HL-60 (cell line): ENCODE measurements at regions not wholly inside any gene's neighbourhood (a gene's known extent, or its start where the extent isn't known, plus 50 kb on each side); places are given as distances from the start of the nearest gene placed in this dataset.

Experiments
- DNase-seq, 2 experiments: peaks; one replicate each; pipeline ENCODE4 v3.0.0-alpha.2; 2010 to 2020; ENCODE audit warnings: low read depth in 1 of 2, low spot score in 1 of 2
- H3K27ac ChIP-seq: fragments of 250-450 bp; sonication (Bioruptor Pico); replicated peaks from 2 replicates; pipeline ENCODE4 v1.5.1; 2020; ENCODE audit warnings: mild to moderate bottlenecking, moderate library complexity
- H3K27me3 ChIP-seq: fragments of 250-450 bp; sonication (Bioruptor Pico); 2 replicates; pipeline ENCODE4 v1.5.1; 2021; ENCODE audit warnings: mild to moderate bottlenecking, moderate library complexity; ENCODE audit not compliant: insufficient read depth, poor library complexity, severe bottlenecking
- H3K4me3 ChIP-seq: replicated peaks from 2 replicates; pipeline ENCODE4 v1.5.1; 2011; ENCODE audit warnings: mild to moderate bottlenecking, control low read depth, low read length; ENCODE audit not compliant: insufficient read depth
- GABPA ChIP-seq: IDR thresholded peaks from 2 replicates; pipeline ENCODE4 v1.6.1; 2012; ENCODE audit warnings: low read depth
- POLR2AphosphoS5 ChIP-seq: IDR thresholded peaks from 2 replicates; pipeline ENCODE4 v1.6.1; 2012; ENCODE audit warnings: low read depth
- SPI1 ChIP-seq: IDR thresholded peaks from 2 replicates; pipeline ENCODE4 v1.6.1; 2012; ENCODE audit warnings: low read depth, mild to moderate bottlenecking, borderline replicate concordance
- TF ChIP-seq, protein P1 (sequence below): IDR thresholded peaks from one replicate; pipeline ENCODE4 v1.5.1; 2011; ENCODE audit warnings: low read length, control low read depth, inconsistent platforms; ENCODE audit not compliant: insufficient read depth
- TF ChIP-seq, protein P2 (sequence below): IDR thresholded peaks from 2 replicates; pipeline ENCODE4 v1.6.1; 2012; ENCODE audit warnings: low read depth; ENCODE audit not compliant: insufficient replicate concordance

DNA sequence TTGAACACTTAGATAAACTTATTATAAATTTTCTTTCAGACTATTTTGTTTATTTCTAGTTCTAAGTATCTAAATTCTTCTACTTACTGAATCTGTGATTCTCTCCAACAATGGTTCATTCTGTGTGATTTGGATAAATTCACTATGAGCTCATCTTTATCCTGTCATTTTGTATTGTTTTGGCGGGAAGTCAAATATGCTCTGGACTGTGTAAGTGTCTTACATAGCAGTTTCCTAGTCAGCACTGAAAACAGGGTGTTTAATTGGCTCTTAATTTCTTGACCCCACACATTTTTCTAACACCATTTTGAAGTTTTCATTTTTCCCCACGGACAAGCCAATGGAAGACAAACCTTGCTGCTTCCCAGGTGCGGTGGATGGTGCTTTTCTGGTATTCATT is 207.0 kb upstream of the ACO1 start:
- no peak for TF ChIP-seq SPI1
- Histone ChIP-seq H3K4me3 (no peak overlapping the region), H3K27me3 (no peaks in the 10 kb centered on the region), H3K27ac (no peak overlapping the region)
- no peak for DNase-seq

DNA sequence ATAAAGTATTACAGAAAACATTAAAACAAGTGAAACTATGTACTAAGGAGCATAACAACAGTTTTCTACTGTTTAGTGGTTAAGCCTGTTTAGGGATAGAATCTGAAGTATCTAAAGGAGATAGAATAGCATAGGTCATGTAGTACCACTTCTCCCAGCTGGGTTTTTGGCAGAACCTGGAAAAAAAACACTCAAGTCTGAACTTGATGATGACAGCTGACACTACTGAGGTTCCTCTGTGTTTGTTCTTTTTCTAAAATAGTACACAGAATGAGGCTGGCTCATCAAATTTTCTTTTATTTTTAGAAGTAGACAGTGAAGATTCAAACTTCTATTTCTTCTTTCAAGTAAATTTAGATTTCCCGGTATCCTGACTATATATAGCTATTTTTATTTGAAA is 203.8 kb upstream of the ACO1 start:
- H3K27ac ChIP-seq, result no peak overlapping the region
- H3K4me3 ChIP-seq, result no peak overlapping the region
- no peak for DNase-seq
- H3K27me3 ChIP-seq, result no peaks in the 10 kb centered on the region
- no peak for TF ChIP-seq GABPA
- no peak for TF ChIP-seq SPI1
- TF ChIP-seq, protein P1, sequence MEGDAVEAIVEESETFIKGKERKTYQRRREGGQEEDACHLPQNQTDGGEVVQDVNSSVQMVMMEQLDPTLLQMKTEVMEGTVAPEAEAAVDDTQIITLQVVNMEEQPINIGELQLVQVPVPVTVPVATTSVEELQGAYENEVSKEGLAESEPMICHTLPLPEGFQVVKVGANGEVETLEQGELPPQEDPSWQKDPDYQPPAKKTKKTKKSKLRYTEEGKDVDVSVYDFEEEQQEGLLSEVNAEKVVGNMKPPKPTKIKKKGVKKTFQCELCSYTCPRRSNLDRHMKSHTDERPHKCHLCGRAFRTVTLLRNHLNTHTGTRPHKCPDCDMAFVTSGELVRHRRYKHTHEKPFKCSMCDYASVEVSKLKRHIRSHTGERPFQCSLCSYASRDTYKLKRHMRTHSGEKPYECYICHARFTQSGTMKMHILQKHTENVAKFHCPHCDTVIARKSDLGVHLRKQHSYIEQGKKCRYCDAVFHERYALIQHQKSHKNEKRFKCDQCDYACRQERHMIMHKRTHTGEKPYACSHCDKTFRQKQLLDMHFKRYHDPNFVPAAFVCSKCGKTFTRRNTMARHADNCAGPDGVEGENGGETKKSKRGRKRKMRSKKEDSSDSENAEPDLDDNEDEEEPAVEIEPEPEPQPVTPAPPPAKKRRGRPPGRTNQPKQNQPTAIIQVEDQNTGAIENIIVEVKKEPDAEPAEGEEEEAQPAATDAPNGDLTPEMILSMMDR, result no peak
- no peak for TF ChIP-seq POLR2AphosphoS5
- TF ChIP-seq, protein P2, sequence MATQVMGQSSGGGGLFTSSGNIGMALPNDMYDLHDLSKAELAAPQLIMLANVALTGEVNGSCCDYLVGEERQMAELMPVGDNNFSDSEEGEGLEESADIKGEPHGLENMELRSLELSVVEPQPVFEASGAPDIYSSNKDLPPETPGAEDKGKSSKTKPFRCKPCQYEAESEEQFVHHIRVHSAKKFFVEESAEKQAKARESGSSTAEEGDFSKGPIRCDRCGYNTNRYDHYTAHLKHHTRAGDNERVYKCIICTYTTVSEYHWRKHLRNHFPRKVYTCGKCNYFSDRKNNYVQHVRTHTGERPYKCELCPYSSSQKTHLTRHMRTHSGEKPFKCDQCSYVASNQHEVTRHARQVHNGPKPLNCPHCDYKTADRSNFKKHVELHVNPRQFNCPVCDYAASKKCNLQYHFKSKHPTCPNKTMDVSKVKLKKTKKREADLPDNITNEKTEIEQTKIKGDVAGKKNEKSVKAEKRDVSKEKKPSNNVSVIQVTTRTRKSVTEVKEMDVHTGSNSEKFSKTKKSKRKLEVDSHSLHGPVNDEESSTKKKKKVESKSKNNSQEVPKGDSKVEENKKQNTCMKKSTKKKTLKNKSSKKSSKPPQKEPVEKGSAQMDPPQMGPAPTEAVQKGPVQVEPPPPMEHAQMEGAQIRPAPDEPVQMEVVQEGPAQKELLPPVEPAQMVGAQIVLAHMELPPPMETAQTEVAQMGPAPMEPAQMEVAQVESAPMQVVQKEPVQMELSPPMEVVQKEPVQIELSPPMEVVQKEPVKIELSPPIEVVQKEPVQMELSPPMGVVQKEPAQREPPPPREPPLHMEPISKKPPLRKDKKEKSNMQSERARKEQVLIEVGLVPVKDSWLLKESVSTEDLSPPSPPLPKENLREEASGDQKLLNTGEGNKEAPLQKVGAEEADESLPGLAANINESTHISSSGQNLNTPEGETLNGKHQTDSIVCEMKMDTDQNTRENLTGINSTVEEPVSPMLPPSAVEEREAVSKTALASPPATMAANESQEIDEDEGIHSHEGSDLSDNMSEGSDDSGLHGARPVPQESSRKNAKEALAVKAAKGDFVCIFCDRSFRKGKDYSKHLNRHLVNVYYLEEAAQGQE, result no peak

DNA sequence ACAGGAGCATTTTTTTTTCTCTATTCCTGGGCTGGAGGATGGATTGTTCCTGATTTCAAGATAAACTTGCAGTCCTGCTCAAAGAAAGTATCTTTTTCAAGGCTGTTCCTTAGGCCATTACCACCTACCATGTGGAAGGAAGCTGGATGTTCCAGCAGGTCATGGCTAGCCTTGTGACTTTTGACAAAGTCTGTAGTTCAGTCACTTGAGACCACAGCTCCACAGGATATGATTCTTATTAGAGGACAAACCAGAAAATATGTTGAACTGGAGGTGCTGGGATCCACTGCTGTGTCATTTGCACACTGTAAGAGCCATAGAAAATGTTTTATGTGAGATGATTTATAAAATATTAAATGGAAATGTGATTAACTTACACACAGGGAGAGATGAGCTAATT is 184.2 kb upstream of the ACO1 start:
- TF ChIP-seq SPI1, result no peak
- TF ChIP-seq, protein P1, result no peak
- TF ChIP-seq, protein P2, result no peak
- TF ChIP-seq GABPA, result no peak
- TF ChIP-seq POLR2AphosphoS5, result no peak
- Histone ChIP-seq H3K27me3 (no peaks in the 10 kb centered on the region), H3K4me3 (no peak overlapping the region), H3K27ac (no peak overlapping the region)
- no peak for DNase-seq

DNA sequence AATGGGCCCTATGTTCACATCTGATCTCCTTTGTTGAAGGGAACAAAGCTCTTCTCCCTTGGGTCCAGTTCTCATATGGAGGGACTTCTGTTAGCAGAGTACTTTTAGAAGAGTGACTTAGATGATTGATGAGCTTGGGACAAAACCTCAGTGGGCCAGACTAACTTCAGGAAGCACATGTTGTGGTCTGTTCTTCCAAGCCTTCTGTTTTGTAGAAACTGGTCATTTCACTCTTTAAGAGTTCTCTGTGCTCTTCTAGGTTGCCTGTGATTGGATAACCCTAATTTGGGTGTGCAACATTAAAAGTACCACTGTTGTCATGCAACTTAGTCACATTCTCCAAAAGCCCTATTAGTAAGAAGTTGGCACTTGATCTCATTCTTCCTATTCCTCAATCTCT is 183.5 kb upstream of the ACO1 start:
- TF ChIP-seq POLR2AphosphoS5 (no peak), GABPA (no peak), SPI1 (no peak)
- TF ChIP-seq, protein P1, result no peak
- TF ChIP-seq, protein P2, result no peak
- Histone ChIP-seq H3K27ac (no peak overlapping the region), H3K27me3 (no peaks in the 10 kb centered on the region), H3K4me3 (no peak overlapping the region)
- DNase-seq, result no peak
